OCI-LY1 (cell line): ENCODE measurements at regions not wholly inside any gene's neighbourhood (a gene's known extent, or its start where the extent isn't known, plus 50 kb on each side); places are given as distances from the start of the nearest gene placed in this dataset.

Experiments
- H2AFZ ChIP-seq: fragments of 200-600 bp; sonication (generic), shearing (Covaris generic); 2 replicates; pipeline ENCODE4 v1.6.0; 2014; ENCODE audit warnings: antibody characterized with exemption, mild to moderate bottlenecking, low read length
- H3F3A ChIP-seq: fragments of 200-600 bp; sonication (generic), shearing (Covaris generic); 2 replicates; pipeline ENCODE4 v1.6.0; 2014; ENCODE audit warnings: mild to moderate bottlenecking, antibody characterized with exemption, low read length, moderate library complexity; ENCODE audit not compliant: insufficient read depth
- H3K27ac ChIP-seq: fragments of 200-600 bp; sonication (generic); 2 replicates; pipeline ENCODE4 v1.5.1; 2014; ENCODE audit warnings: low read length, mixed run types, mild to moderate bottlenecking, low read depth; ENCODE audit not compliant: poor library complexity, severe bottlenecking
- H3K27me3 ChIP-seq: fragments of 200-600 bp; sonication (generic); 2 replicates; pipeline ENCODE4 v1.6.0; 2014; ENCODE audit warnings: antibody characterized with exemption, mild to moderate bottlenecking, low read length, moderate library complexity; ENCODE audit not compliant: insufficient read depth
- H3K36me3 ChIP-seq: fragments of 200-600 bp; sonication (generic); 2 replicates; pipeline ENCODE4 v1.6.1; 2014; ENCODE audit warnings: mild to moderate bottlenecking, antibody characterized with exemption, low read length, moderate library complexity, mixed read lengths; ENCODE audit not compliant: insufficient read depth
- H3K4me1 ChIP-seq: fragments of 200-600 bp; sonication (generic); 2 replicates; pipeline ENCODE4 v1.5.1; 2014; ENCODE audit warnings: mild to moderate bottlenecking, low read length, moderate library complexity; ENCODE audit not compliant: insufficient read depth, severe bottlenecking
- H3K4me2 ChIP-seq: fragments of 200-600 bp; sonication (generic), shearing (Covaris generic); 2 replicates; pipeline ENCODE4 v1.6.1; 2014; ENCODE audit warnings: low read length
- H3K4me3 ChIP-seq: fragments of 200-600 bp; sonication (generic); 2 replicates; pipeline ENCODE4 v1.5.1; 2014; ENCODE audit warnings: low read length, low read depth, mild to moderate bottlenecking, mixed read lengths; ENCODE audit not compliant: poor library complexity, severe bottlenecking
- H3K79me2 ChIP-seq: fragments of 200-600 bp; shearing (Covaris generic); 2 replicates; pipeline ENCODE4 v1.6.1; 2016; ENCODE audit warnings: mixed run types, low read length, mixed read lengths; ENCODE audit not compliant: insufficient read depth
- H3K9ac ChIP-seq: fragments of 200-600 bp; sonication (generic), shearing (Covaris generic); 2 replicates; pipeline ENCODE4 v1.6.1; 2014; ENCODE audit warnings: mild to moderate bottlenecking, low read length, mixed read lengths
- H3K9me2 ChIP-seq: fragments of 200-600 bp; sonication (generic), shearing (Covaris generic); 2 replicates; pipeline ENCODE4 v1.6.1; 2014; ENCODE audit warnings: low read depth, mild to moderate bottlenecking, low read length, mixed read lengths
- H3K9me3 ChIP-seq: fragments of 200-600 bp; shearing (Covaris generic); 2 replicates; pipeline ENCODE4 v1.6.1; 2014; ENCODE audit warnings: low read length, mixed read lengths
- H4K20me1 ChIP-seq: fragments of 200-600 bp; sonication (generic), shearing (Covaris generic); 2 replicates; pipeline ENCODE4 v1.6.0; 2016; ENCODE audit warnings: mild to moderate bottlenecking, low read length; ENCODE audit not compliant: insufficient read depth
- EZH2 ChIP-seq: fragments of 200-600 bp; sonication (generic), shearing (Covaris generic); IDR thresholded peaks from 2 replicates; pipeline ENCODE4 v1.8.0; 2017; ENCODE audit warnings: borderline replicate concordance, mixed run types, mild to moderate bottlenecking, antibody characterized with exemption, low read length, moderate library complexity, mixed read lengths
- TF ChIP-seq, protein P1 (sequence below): fragments of 200-600 bp; sonication (generic), shearing (Covaris generic); IDR thresholded peaks from 2 replicates; pipeline ENCODE4 v1.5.1; 2017; ENCODE audit warnings: mild to moderate bottlenecking, antibody characterized with exemption, low read length, moderate library complexity, mixed read lengths

DNA sequence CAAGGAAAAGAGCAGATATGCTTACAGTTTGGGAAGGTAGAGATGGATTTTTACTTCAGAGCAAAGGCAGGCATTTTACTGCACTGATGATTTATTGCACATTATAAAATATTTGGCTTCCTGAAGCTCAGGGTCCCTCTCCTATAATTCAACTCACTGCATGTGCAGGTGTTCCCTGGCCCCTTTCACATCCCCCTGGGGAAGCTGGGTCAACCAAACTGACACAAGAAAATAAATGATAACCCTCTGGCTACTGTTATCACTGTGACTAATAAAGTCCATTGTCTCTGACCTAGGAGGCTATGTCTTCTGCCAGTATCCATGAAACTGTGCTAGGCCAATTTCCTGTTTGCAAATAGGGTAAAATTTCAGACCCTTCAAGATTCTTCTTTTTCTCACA is 163.1 kb downstream of the ARL6IP6 start:
- H3F3A ChIP-seq = no peaks in the 10 kb centered on the region
- TF ChIP-seq, protein P1, sequence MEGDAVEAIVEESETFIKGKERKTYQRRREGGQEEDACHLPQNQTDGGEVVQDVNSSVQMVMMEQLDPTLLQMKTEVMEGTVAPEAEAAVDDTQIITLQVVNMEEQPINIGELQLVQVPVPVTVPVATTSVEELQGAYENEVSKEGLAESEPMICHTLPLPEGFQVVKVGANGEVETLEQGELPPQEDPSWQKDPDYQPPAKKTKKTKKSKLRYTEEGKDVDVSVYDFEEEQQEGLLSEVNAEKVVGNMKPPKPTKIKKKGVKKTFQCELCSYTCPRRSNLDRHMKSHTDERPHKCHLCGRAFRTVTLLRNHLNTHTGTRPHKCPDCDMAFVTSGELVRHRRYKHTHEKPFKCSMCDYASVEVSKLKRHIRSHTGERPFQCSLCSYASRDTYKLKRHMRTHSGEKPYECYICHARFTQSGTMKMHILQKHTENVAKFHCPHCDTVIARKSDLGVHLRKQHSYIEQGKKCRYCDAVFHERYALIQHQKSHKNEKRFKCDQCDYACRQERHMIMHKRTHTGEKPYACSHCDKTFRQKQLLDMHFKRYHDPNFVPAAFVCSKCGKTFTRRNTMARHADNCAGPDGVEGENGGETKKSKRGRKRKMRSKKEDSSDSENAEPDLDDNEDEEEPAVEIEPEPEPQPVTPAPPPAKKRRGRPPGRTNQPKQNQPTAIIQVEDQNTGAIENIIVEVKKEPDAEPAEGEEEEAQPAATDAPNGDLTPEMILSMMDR = no peak
- TF ChIP-seq EZH2 = no peak
- H3K9me2 ChIP-seq = no peaks in the 10 kb centered on the region
- no peak overlapping the region for H3K4me2 ChIP-seq
- H3K9ac ChIP-seq = no peak overlapping the region
- no peaks in the 10 kb centered on the region for H4K20me1 ChIP-seq
- H3K4me1 ChIP-seq = no peaks in the 10 kb centered on the region
- H3K27ac ChIP-seq = no peak overlapping the region
- H3K36me3 ChIP-seq = no peaks in the 10 kb centered on the region
- no peak overlapping the region for H2AFZ ChIP-seq
- H3K9me3 ChIP-seq = no peaks in the 10 kb centered on the region
- no peak overlapping the region for H3K4me3 ChIP-seq
- H3K79me2 ChIP-seq = no peaks in the 10 kb centered on the region
- no peaks in the 10 kb centered on the region for H3K27me3 ChIP-seq

- Histone ChIP-seq H3K9me2 (no peaks in the 10 kb centered on the region), H3K4me1 (no peaks in the 10 kb centered on the region), H3F3A (no peaks in the 10 kb centered on the region), H3K27ac (no peak overlapping the region), H3K9me3 (no peaks in the 10 kb centered on the region), H3K79me2 (no peaks in the 10 kb centered on the region), H2AFZ (no peak overlapping the region), H3K36me3 (no peaks in the 10 kb centered on the region), H3K9ac (no peak overlapping the region), H4K20me1 (no peaks in the 10 kb centered on the region), H3K4me3 (no peak overlapping the region), H3K4me2 (no peak overlapping the region), H3K27me3 (0 out of 2 replicates have a peak, but pooled peaks cover 3% of the 10 kb centered on the region)
- TF ChIP-seq EZH2 = no peak
- TF ChIP-seq, protein P1 = no peak
These were observed 160.9 kb downstream of the ARL6IP6 start for GRCh38 chr2:152879275-152879674.

DNA sequence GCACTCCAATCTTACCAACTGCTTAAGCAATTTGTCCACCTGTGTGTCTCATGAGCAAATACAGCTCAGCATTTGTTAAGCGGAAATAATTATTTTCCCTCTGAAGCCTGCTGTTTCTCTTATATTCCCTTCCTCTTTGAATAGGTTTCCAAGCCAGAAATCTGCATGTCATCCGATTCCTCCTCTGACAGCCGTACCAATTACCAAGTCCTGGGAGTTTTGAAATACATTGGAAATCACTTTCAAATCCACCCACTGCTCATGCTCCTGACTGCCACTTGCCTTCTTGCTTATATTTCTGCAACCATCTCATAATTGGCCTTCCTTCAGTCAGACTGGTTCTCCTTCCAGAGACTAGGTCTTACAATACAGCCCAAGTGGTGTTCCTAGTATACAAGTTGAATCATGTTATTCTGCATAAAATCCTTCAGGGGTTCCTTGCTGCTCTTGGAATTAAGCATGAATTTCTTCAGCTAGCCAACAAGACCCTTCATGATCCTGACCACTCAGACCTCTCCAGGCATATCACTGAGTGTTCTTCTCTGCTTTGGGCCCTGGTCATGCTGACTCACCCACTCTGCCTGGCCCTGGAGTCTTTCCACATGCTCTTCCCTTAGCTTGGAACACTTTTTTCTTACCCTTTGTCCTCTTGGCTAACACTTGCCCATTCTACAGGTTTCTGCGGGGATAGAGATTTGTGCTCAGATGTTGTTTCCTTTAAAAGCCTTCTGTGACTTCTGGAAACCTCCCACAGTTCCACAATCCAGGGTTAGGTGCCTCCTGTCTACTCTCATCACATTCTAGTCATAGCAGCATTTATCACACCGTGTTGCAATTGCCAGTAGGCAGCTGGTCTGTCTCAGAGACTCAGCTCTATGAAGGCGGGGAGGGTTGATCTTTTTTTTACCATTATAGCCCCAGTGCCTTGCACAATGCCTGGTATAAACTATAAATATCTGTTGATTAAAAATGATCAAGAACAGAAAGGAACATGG is 157.6 kb downstream of the ARL6IP6 start:
- Histone ChIP-seq H3K36me3 (no peaks in the 10 kb centered on the region), H3K79me2 (no peaks in the 10 kb centered on the region), H3K4me1 (no peaks in the 10 kb centered on the region), H3K27me3 (0 out of 2 replicates have a peak, but pooled peaks cover 3% of the 10 kb centered on the region), H3K27ac (no peak overlapping the region), H3K9ac (no peak overlapping the region), H4K20me1 (no peaks in the 10 kb centered on the region), H3K4me2 (no peak overlapping the region), H3K9me2 (no peaks in the 10 kb centered on the region), H3K9me3 (no peaks in the 10 kb centered on the region), H3K4me3 (no peak overlapping the region), H2AFZ (no peak overlapping the region), H3F3A (no peaks in the 10 kb centered on the region)
- no peak for TF ChIP-seq EZH2
- TF ChIP-seq, protein P1 = no peak
